Hematopoietic multipotent progenitor cell treated with erythropoietin and hydrocortisone succinate and interleukin-3 and kit ligand, for 4 days (in vitro differentiated cells): ENCODE measurements at regions not wholly inside any gene's neighbourhood (a gene's known extent, or its start where the extent isn't known, plus 50 kb on each side); places are given as distances from the start of the nearest gene placed in this dataset.

Experiments used
- DNase-seq: peaks from one replicate; pipeline ENCODE4 v3.0.0-alpha.2; 2015

DNA sequence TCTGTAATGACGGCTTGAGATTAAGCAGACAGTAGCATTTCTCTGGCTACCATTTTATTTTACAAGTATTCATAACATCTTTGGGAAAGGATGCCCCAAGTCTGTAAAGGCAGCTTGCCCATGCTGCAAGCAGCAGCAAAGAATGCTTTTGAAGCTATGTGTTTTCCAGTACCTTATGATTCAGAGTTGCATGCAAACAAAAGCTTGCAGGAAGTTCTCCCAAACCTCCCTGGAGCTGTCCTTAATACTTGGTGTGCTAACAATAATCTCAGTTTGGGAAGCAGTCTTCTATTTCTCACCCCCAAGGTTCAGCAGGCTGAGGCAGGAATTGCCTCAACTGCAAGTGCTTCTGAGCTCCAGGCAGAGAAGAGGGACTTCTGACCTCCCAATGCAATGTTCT, 60.8 kb downstream of the CCNA1 start:
- DNase-seq: no peak

DNA sequence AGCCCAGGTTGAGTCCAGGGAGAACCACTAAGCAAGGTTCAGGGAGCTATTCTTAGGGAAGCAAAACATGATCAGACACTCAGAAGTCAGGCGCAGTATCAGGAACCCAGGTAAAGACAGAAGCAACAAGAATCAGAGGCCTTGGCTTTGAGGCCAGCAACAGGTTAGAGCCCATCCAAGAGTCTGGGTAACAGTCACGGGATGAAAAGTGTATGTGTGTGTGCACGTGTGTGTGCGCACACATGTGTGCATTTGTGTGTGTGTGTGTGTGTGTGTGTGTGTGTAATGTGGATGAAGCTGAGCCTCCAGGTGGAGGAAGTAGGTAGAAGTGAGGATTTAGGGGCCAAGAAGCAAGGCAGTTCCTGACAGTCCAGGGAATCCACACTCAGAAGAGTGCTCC, 63.1 kb downstream of the CCNA1 start:
- DNase-seq: no peak

DNA sequence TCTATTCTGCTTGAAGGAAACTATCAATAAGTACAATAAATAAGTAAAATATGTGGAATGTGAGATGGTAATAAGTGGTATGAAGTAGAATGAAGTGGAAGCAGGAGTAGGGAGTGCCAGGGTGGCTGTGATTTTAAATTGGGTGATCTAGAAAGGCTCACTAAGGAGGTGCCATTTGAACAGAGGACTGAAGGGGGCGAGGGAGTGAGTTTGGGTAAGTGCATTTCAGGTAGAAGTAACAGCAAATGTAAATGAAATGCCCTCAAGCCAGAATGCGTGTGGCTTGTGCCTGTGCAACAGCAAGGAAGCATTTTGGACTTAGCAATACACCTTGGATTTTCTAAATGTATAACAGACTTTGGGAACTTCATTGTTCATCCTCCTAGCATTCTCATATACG, 77.1 kb downstream of the CCNA1 start:
- DNase-seq: peak; percentile 16

DNA sequence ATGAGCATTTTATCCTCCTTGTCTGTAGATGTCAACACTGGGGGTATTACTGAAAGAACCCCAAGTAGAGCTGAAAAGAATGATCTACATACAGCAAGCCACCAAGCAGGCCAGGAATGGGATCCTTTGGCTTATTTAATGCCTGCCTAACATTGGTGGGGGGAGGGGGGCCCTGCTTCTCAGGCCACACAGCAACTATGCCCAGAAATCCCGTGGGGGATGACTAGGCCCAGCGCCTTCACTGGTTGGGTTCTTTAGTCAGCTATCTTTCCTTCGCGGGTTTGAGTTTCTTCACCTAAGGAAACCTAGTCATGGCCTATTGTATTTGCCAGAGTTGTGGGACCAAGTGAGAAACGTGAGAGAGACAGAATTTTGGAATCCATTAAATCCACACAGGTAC, 80.5 kb downstream of the CCNA1 start:
- no peak for DNase-seq

DNA sequence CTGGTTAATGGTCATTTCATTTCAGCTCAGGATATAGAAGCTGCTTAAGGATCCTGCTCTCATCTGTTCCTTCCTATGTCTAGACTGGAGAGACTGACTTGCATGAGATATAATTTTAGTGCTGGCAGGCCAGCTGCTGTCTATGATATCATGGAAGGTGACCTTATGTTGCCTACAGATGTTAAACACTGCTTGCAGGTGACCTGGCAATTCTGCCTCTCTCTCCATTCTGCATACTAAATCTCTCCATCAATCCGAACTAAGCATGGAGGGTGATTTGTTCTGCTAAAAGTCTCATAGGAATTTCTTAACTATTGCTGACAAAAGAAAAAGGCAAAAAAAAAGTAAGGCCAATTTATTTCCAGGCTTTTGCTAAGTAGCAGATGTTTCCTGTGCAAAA, 81.0 kb downstream of the CCNA1 start:
- DNase-seq: no peak

DNA sequence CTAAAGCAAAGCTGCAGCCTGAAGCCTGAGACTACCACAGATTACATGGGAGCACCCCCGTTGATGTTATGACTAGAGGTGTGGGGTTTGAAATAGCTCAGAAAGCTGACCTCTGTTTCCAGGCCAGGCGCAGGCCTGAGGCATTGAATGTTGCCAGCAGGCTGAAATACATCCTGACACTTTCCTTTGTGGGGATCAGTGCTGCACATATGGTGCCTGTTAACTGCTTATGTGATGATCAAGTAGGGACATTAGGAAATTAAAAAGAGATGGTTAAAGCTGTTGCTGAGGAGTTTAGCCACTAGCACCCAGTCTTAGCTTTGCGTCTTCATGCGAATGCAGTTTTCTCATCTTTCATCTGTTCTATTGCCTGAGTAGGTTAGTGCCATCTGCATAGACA, 83.2 kb downstream of the CCNA1 start:
- no peak for DNase-seq

DNA sequence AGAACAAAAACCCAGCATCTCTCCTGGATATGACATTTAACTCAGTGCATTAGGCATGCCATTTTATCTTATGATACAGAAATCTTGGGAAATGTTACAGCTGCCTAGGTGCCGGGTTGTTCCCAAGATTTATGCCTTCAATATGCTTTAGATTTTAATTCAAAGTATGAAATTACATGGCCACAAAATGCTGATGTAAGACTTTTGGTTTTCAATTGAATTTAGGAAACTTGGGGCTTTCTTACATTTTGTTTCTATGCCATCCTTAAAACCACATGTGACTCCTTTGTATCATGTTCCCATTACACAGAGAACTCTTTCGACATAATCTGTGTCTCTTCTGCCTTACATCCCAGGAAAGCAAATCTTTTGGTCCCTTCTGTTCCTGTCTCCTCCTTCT, 83.9 kb downstream of the CCNA1 start:
- DNase-seq: no peak

DNA sequence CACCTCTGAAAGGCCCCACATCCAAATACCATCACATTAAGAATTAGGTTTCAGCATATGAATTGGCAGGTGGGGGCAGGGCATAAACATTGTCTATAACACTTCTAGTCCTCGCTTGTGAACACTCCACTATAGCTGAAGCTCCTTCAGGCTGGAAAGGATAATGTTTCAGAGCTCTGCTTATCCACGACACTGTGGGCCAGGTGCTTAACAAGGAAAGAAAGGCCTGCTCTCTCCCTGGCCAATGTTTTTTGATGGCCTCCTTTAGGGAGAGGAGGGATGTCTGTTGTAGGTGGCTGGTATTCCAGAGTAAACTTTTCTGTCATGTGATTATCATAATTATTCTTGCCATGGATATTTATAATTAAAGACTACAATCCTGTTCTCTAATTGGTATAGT, 86.4 kb downstream of the CCNA1 start:
- DNase-seq: no peak

DNA sequence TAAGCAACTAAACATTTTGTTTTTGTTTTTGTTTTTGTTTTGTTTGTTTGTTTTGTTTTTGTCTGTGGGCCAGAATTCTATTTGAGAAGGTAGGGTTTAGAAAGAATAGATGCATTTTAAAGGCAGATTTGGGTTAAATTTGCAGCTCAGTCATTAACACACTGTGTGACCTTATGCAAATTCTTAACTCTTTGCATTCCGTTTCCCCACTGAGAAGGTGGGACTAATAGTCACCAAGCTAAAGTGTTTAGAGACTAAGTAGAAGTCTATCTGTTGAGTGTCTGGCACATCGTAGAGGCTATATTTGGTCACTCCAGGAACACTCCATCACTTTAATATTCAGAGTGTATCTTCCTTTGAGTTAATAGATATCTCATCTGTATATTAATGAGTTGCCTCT, 87.1 kb downstream of the CCNA1 start:
- DNase-seq: no peak

DNA sequence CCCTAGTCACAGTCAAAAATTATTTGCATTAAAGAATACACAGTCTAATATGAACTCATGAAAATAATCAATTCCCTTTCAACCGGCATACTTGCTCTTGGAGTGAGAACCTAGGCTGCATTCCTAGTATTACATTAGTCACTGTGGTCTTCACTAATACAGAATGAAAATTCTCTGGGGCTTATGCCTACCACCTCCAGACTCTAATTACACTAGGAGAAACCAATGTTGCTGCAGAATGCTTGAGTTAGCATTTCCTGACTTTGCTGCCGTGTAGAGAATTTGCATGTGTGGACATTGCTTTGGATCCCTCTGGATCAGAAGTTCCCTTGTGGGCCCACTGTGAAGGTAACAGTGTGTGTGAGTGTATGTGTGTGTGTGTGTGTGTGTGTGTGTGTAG, 87.8 kb downstream of the CCNA1 start:
- no peak for DNase-seq

DNA sequence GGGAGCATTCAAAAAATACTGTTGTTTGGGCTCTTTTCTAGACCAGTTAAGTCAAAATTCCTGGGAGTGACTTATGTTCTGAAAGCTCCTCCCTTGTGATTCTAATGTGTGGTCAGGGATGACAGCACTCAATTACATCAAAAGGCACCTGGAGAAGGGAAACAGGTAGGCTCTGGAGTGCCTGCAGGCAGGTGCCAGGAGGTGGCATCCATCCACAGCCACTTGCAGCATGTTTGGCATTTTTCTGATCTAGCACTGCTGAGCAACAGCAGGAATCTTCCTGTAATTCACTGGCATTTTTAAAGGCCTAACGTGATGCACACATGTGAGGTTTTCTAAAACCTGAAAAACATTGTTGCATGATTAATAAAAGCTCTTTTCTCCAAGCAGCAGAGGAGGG, 94.6 kb downstream of the CCNA1 start:
- DNase-seq: no peak

DNA sequence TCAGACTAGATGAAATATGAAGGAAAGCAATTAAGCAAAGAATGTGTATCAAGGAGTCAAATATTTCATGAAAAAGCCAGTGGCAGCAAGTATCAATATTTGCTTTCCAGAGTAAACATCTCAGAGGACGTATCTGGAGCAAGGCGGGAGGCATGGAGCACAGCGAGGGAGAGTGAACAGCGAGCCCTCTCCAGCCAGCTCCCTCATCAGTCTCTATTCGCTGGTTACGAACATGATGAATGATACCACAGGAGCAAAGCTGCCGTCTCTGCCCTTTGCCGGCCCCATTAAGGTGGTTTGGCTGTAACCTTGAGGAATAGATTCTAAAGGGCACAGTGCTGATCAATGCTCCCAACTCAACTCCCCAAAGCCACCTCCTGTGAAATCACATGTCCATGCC, 95.8 kb downstream of the CCNA1 start:
- DNase-seq: no peak

DNA sequence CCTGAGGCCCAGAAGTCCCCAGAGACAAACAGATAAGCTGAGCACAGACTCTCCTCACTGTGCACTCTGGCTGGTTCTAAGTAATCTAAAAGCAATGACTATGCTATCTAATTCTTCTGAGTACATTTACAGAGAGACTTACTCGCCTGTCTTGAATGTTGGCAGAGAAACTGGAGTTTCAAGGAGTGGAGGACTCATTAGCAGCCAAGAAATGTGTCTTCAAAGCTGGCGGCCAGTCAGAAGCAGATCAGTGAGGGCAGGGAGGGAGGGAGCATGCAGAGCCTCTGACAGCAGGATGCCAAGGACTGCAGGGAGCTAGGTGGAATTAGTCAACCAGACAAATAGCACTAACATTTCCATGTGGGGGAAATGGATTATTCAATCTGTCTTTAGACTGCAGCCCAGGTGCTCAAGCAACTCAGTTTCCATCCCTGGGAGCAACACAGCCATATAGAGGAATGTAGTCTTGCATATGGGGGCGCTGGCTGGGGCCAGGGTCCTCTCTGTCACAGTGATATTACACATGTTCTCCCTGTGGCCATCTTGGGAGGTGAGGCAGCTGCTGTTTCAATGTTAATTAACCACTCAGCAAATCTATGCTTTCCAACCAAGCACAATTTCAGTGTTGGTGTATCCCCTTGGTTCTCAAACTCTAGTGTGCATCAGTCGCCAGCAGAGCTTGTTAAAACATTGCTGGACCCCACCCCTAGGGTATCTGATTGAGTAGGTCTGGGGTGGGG, 97.9 kb downstream of the CCNA1 start:
- no peak for DNase-seq

DNA sequence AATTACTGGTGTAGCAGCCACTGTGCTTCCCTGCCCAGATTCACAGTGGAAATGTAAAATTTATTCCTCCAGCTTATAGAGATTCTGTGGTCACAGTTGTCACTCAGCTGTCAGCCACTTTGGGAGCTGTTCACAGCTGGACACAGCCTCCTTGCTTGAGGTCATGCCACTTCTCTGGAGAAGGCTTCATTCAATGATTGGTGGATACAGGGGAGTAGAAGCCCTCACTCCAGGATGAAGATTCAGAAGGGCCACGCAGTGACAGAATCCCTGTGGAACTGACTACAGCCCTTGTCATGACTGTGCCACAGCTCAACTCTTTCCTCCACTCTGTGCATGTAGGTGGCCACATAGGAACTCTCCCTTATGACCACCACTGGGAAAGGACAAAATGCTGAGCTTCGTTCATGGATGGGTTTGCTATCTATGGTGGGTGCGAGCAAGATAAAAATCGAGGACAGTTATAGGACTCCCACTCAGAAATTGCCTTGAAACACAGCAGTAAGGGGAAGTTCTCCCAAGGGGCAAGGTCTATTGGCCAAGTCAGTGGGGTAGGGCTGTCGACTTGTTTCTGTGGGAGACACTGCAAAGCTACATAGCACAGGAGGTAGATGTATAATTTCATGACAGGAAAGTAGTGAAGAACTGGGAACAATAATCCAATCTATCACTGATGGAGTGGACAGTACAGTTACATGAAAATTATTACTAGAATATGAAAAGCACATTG, 98.7 kb downstream of the CCNA1 start:
- DNase-seq: peak; percentile 29

DNA sequence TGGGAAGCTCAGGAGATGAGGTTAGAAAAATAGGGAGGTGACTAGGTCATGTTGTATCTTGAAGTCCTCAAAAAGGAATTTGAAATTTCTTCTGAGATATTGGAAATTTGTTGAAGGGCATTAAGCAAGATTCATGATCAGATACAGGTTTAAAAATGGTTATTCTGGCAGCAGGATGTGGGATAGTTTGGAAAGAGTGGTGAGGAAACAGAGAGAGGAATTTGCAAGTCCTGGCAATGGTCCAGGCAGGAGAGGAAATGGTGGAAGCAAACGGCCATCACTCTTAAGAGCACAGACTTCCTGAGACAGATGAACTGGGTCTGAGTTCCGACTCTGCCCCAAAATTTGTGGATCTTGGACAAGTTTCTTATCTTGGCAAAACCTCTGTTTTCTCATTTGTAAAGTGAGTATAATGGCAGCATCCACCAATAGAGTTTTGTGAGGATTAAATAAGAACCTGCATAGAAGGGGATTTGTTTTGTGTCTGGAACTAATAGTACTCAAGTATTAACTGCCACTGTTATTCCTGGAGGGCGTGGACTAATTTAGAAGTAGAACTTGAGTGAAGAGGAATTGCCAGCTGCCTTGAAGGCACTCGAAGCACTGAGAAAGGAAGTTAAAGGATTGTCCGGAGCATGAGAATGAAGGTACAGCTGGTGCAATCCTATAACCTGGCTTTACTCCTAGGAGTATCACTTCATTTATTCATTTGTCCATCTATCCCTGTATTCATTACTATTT, 99.6 kb downstream of the CCNA1 start:
- DNase-seq: peak; percentile 11

DNA sequence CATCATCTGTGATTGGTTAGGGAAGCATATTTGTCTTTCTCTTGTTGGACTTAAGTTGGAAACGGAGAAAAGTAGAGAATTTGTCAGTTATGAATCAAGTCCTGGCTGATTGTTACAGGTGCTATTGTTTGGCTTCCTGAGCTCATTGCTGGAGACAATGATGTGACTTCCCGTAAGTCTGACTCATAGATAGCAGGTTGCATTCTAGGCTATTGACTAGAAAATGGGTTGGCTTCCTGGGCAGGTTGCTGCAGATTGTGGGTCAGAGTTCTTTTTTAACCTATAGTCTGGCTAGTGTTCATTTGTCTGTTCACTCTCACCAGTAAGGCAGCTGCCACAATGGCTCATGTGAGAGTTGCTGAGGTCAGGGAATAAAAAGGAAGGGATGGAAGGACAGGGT, 101.5 kb downstream of the CCNA1 start:
- no peak for DNase-seq

DNA sequence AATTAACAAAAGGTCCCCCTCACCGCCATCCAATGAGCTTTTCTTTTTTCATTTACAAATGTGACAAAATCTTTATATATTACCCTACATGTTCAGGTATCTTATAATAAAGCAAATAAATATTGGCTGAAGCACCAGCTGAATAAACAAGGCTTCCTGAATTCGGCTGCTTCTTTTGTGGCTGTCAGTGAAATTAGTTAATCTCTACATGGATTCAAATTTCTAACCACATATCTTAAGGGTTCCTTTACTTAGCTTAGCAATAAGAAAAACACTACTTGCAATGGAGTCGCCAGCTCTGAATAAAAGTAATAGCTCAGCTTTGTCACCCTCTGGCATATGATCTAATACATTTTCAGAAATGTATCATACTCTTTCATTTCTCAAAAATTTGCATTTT, 104.3 kb downstream of the CCNA1 start:
- DNase-seq: no peak

DNA sequence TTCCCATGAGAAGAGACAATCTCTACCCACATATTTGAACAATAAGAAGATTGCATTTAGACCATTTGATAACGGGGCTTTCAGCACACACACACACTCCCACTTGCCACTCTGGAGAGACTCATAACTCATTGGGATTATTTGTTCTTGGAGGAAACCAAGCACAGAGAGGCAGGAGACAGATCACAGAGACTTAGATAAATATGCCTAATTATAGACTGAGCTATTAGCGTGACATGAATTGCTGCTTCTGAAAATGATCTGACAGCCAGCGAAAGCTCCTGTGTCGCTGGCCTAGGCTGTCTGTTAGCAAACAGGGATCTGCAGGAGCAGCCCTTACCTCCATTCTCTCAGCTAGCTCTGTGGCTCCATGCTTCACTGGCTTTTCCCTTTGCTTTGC, 111.4 kb downstream of the CCNA1 start:
- no peak for DNase-seq

DNA sequence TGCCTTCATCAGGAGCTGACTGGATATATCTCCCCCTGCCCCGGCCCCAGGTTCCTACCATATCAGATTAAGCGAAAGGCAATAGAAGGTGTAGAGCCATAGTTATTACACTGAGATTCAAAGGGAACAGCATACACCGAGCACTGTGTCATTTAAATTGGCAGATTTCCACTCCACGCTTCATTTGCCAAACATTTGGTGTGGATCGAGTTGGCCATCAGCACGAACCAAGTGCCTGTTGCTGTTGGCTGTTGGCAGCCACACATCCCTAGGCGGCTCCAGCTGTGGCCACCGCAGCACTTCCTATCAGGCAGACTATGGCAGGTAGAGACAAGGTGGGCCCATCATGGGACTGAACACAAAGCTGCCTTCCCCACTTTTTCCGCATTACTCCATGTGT, 115.8 kb downstream of the CCNA1 start:
- DNase-seq: no peak

DNA sequence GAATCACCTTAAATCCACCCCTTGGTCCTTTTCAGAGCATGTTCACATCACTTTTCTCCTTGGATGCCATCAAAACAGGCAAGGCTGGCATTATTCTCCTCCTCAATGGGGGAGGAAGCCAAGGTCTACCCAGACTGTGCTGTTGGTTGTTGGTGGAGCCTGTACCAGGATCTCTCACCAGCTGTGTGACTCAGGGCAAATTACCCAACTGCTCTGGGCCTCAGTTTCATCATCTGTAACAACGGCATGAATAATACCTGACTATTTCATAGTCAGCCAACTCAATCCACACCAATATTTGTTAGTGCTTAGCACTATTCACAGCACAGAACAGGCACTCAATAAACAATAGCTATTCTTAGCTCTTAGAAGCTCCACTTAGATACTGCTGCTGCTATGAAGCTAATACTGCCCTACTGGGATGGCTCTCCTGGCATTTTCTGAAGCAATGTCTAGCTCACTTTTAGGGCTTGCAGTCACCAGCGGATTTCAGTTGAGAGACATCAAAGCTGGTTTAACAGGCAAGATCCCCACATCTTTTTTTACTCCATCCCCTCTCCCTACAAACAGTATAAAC, 116.9 kb downstream of the CCNA1 start:
- DNase-seq: no peak

DNA sequence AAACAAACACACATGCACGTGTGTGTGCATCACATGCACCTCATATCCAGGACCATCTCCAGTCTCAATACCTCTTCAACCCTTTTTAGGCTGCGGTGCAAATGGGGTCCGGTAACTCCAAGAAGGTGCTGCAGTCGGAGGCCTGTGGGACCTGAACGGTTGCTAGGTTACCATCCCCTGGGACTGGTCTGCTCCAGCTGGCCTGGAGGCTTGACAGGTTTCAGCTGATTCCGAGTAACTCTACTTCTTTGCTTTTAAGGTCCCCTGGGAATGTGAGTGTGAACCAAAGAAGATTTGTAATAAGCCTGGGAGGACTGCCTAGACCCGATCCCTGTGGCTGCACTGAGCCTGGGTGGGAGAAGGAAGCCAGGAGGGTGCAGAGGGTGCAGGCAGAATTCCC, 117.5 kb downstream of the CCNA1 start:
- DNase-seq: no peak

DNA sequence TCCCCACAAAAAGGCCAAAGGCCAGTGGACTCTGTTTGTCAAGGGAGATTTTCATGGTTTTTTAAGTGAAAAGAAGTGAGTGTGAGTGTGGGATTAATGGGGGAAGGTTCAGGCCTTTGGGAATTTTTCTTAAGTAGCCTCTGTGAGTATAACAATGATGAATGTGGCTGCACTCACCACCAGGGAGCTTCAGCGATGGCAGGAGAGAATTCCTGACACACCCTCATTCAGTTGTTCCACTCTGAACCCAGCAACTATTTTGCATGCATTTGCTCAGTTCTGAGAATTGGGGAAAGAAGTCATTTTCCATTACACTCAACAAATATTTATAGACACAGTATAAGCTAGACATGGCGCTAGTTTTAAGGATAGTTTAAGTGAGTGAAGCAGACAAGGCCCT, 117.9 kb downstream of the CCNA1 start:
- no peak for DNase-seq

DNA sequence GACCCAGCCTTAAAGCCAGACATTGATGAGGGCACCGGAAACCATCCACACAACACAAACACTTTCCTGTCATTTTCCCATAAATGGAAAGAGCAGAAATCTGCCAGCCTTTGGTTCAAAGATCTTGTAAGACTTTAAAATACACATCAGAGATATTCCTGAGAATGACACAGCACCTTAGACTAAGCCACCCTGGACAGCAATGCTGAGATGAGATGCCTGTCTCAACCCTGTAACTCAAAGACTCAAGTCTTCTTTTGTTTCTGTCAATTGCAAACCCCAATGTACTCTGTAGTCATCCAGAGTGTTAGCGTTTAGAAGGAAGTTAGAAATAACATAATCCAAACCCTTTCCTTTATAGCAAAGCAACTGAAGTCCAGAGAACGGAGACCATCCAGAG, 119.2 kb downstream of the CCNA1 start:
- no peak for DNase-seq

DNA sequence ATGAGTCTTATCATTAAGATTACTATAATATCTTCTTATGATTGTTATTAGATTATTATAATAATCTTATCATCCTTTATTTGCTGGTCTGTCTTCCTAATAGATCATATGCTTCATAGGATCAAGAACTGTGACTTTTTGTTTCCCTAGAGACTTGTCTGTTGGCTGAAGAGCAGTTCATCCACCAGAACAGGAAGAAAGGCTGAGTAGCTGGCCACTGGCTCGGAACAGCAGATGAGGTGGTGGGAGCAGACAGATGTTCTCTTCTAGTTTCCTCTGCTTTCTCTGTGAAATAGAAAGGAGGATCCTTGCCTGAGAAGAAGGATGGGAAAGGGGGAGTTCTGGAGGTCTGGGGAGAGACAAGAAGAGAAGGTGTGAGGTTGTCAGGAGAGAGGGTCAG, 120.0 kb downstream of the CCNA1 start:
- DNase-seq: no peak
